B cell (primary cell): ENCODE measurements at regions not wholly inside any gene's neighbourhood (a gene's known extent, or its start where the extent isn't known, plus 50 kb on each side); places are given as distances from the start of the nearest gene placed in this dataset.

Experiments
- ATAC-seq: fragments of 200-7000 bp; cut with Tn5 transposase; one replicate; pipeline ENCODE4 v1.10.0; 2021; ENCODE audit warnings: low read depth, mild to moderate bottlenecking, moderate number of reproducible peaks, moderate library complexity
- CTCF ChIA-PET: fragments of 350-600 bp; sonication (Branson Sonifier 250); formaldehyde crosslinking; loops from one replicate; lab custom pipeline; 2021; ENCODE audit warnings: antibody characterized with exemption, inconsistent platforms; lab: Charles Lee
- POLR2A ChIA-PET: fragments of 350-600 bp; sonication (Branson Sonifier 250); formaldehyde crosslinking; loops from one replicate; lab custom pipeline; 2021; ENCODE audit warnings: antibody characterized with exemption; lab: Charles Lee
- DNase-seq: peaks from one replicate; pipeline ENCODE4 v3.0.0; 2013
- H2AFZ ChIP-seq: 2 replicates; pipeline ENCODE4 v1.6.1; 2012; ENCODE audit warnings: mild to moderate bottlenecking, low read depth, low read length; ENCODE audit not compliant: insufficient read depth, poor library complexity, severe bottlenecking
- H3K27ac ChIP-seq, 2 donors: 1 replicate in 1 of 2; 2 replicates in 1 of 2; pipeline ENCODE4 v1.5.1; 2012 to 2013; ENCODE audit warnings: low read length in 2 of 2, mild to moderate bottlenecking in 2 of 2, moderate library complexity in 1 of 2
- H3K27me3 ChIP-seq, 4 experiments: fragments of 200-600 bp in 1 of 4; sonication (generic) in 1 of 4; replicated peaks in 1 of 4; 1 replicate in 2 of 4; 2 replicates in 2 of 4; pipeline versions ENCODE4 v1.6.1 to v1.7.0; 2013 to 2016; ENCODE audit warnings: low read length in 3 of 4, mild to moderate bottlenecking in 2 of 4, mixed read lengths in 1 of 4, moderate library complexity in 1 of 4; ENCODE audit not compliant: insufficient read depth in 4 of 4, control insufficient read depth in 3 of 4; ENCODE audit errors: control extremely low read depth in 1 of 4
- H3K36me3 ChIP-seq, 2 experiments: replicated peaks in 1 of 2; 1 replicate in 1 of 2; 2 replicates in 1 of 2; pipeline versions ENCODE4 v1.6.1 to v1.7.1; 2013; ENCODE audit warnings: low read length in 1 of 2; ENCODE audit not compliant: insufficient read depth in 2 of 2, control insufficient read depth in 1 of 2; ENCODE audit errors: control extremely low read depth in 1 of 2, extremely low read depth in 1 of 2
- H3K4me1 ChIP-seq, 2 donors: fragments of 200-600 bp in 1 of 2; sonication (generic) in 1 of 2; 1 replicate in 1 of 2; 2 replicates in 1 of 2; pipeline versions ENCODE4 v1.5.1 to v1.6.1; 2013 to 2017; ENCODE audit warnings: low read length in 2 of 2; ENCODE audit not compliant: control insufficient read depth in 2 of 2, insufficient read depth in 2 of 2
- H3K4me2 ChIP-seq: replicated peaks from 2 replicates; pipeline ENCODE3; 2012; ENCODE audit warnings: mild to moderate bottlenecking, low read depth, low read length; ENCODE audit not compliant: poor library complexity, severe bottlenecking
- H3K4me3 ChIP-seq, 5 experiments: fragments of 200-600 bp in 1 of 5; sonication (generic) in 1 of 5; 1 replicate in 3 of 5; 2 replicates in 2 of 5; pipeline versions ENCODE4 v1.5.1 to v1.7.0; 2011 to 2016; ENCODE audit warnings: low read length in 4 of 5, mild to moderate bottlenecking in 4 of 5, low read depth in 2 of 5, control low read depth in 1 of 5, moderate library complexity in 1 of 5; ENCODE audit not compliant: insufficient read depth in 1 of 5; ENCODE audit errors: control extremely low read depth in 1 of 5, extremely low read depth in 1 of 5
- H3K79me2 ChIP-seq: fragments of 200-600 bp; sonication (generic); one replicate; pipeline ENCODE4 v1.6.0; 2016; ENCODE audit warnings: low read length; ENCODE audit not compliant: control insufficient read depth, insufficient read depth
- H3K9ac ChIP-seq: fragments of 200-600 bp; sonication (generic); 2 replicates; pipeline ENCODE4 v1.6.1; 2017; ENCODE audit warnings: mild to moderate bottlenecking, low read length, moderate library complexity
- H3K9me3 ChIP-seq, 3 donors: one replicate each; pipeline versions ENCODE4 v1.6.1 to v1.7.1; 2013; ENCODE audit warnings: low read length in 2 of 3; ENCODE audit not compliant: control insufficient read depth in 2 of 3, insufficient read depth in 1 of 3; ENCODE audit errors: control extremely low read depth in 1 of 3
- H4K20me1 ChIP-seq: 2 replicates; pipeline ENCODE4 v1.6.0; 2012; ENCODE audit warnings: mild to moderate bottlenecking, low read length; ENCODE audit not compliant: insufficient read depth, control insufficient read depth, poor library complexity, severe bottlenecking
- H3K27ac Mint-ChIP-seq: one replicate; pipeline ENCODE4 v1.8.0; 2021; ENCODE audit warnings: mixed read lengths
- H3K27me3 Mint-ChIP-seq: one replicate; pipeline ENCODE4 v1.8.0; 2021; ENCODE audit warnings: mixed read lengths
- H3K4me1 Mint-ChIP-seq: one replicate; pipeline ENCODE4 v1.8.0; 2021; ENCODE audit warnings: mixed read lengths
- H3K4me3 Mint-ChIP-seq: one replicate; pipeline ENCODE4 v1.8.0; 2021; ENCODE audit warnings: mixed read lengths
- H3K9me3 Mint-ChIP-seq: one replicate; pipeline ENCODE4 v1.8.0; 2022; ENCODE audit warnings: mixed read lengths; ENCODE audit not compliant: insufficient read depth
- EZH2 ChIP-seq: IDR thresholded peaks from 2 replicates; pipeline ENCODE4 v1.6.1; 2012; ENCODE audit warnings: borderline replicate concordance, low read depth, mild to moderate bottlenecking, moderate library complexity, low read length; ENCODE audit not compliant: insufficient read depth, poor library complexity, severe bottlenecking
- WGBS: methylation state at CpG from one replicate; pipeline ENCODE4 v1.1.5; 2013; ENCODE audit warnings: missing lambda C conversion rate; ENCODE audit not compliant: insufficient coverage; 5-methylcytosine and 5-hydroxymethylcytosine counted together
- intact Hi-C: fragments of 100-400 bp; cut with micrococcal nuclease; formaldehyde crosslinking; loops from one replicate; pipeline ENCODE4 v1.10.0; 2022
- TF ChIP-seq, protein P1 (sequence below): fragments of 200-600 bp; IDR thresholded peaks from one replicate; pipeline ENCODE4 v1.8.0; 2022; ENCODE audit warnings: antibody characterized with exemption, mild to moderate bottlenecking

- H2AFZ ChIP-seq = no peak overlapping the region
- no peak overlapping the region for H3K4me3 ChIP-seq
- TF ChIP-seq EZH2 = no peak
- TF ChIP-seq, protein P1, sequence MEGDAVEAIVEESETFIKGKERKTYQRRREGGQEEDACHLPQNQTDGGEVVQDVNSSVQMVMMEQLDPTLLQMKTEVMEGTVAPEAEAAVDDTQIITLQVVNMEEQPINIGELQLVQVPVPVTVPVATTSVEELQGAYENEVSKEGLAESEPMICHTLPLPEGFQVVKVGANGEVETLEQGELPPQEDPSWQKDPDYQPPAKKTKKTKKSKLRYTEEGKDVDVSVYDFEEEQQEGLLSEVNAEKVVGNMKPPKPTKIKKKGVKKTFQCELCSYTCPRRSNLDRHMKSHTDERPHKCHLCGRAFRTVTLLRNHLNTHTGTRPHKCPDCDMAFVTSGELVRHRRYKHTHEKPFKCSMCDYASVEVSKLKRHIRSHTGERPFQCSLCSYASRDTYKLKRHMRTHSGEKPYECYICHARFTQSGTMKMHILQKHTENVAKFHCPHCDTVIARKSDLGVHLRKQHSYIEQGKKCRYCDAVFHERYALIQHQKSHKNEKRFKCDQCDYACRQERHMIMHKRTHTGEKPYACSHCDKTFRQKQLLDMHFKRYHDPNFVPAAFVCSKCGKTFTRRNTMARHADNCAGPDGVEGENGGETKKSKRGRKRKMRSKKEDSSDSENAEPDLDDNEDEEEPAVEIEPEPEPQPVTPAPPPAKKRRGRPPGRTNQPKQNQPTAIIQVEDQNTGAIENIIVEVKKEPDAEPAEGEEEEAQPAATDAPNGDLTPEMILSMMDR = no peak
- no peak overlapping the region for H3K27ac Mint-ChIP-seq
- H3K4me2 ChIP-seq = no peak overlapping the region
- H3K9ac ChIP-seq = no peak overlapping the region
- 88% methylated on average over 3 of the region's 5 CpGs for WGBS
- DNase-seq (no peak), ATAC-seq (no peak)
- ChIA-PET POLR2A (no interaction called here), CTCF (interaction anchor here (2.1 kb wide), 1 partner anchor 19 kb away, joined by 8 read pairs; no protein-coding TSS in a partner anchor)
- H3K27me3 Mint-ChIP-seq = peaks cover 24% of the 10 kb centered on the region
- no peaks in the 10 kb centered on the region for H3K79me2 ChIP-seq
- peaks cover 26 to 36% of the 10 kb centered on the region in 2 donors for H3K4me1 ChIP-seq
- H3K4me3 Mint-ChIP-seq = no peak overlapping the region
- no peaks in the 10 kb centered on the region for H3K36me3 ChIP-seq
- peaks cover 39% of the 10 kb centered on the region for H3K4me1 Mint-ChIP-seq
- no peaks in the 10 kb centered on the region for H4K20me1 ChIP-seq
- no peaks in the 10 kb centered on the region for H3K9me3 Mint-ChIP-seq
- peaks cover 0 to 24% (median 2%) of the 10 kb centered on the region in 4 experiments for H3K27me3 ChIP-seq
- no peak overlapping the region for H3K27ac ChIP-seq
- intact Hi-C loops = no loop called here
- peaks cover 0 to 14% (median 4%) of the 10 kb centered on the region in 3 donors for H3K9me3 ChIP-seq
These were observed 166.7 kb downstream of the USP12 start for GRCh38 chr13:27004866-27005265.

GRCh38 chr13:27004326-27004725 is 167.3 kb downstream of the USP12 start:
- H3K4me1 Mint-ChIP-seq = peaks cover 43% of the 10 kb centered on the region
- Histone ChIP-seq H3K4me3 (no peak overlapping the region), H4K20me1 (no peaks in the 10 kb centered on the region), H3K79me2 (no peaks in the 10 kb centered on the region), H3K4me1 (peaks cover 26 to 36% of the 10 kb centered on the region in 2 donors), H3K36me3 (no peaks in the 10 kb centered on the region), H3K9me3 (peaks cover 0 to 14% (median 4%) of the 10 kb centered on the region in 3 donors), H3K27ac (no peak overlapping the region), H3K9ac (no peak overlapping the region), H2AFZ (no peak overlapping the region), H3K27me3 (peaks cover 0 to 24% (median 2%) of the 10 kb centered on the region in 4 experiments), H3K4me2 (no peak overlapping the region)
- peaks cover 24% of the 10 kb centered on the region for H3K27me3 Mint-ChIP-seq
- ATAC-seq (no peak), DNase-seq (no peak)
- no peaks in the 10 kb centered on the region for H3K9me3 Mint-ChIP-seq
- 100% methylated on average over 3 of the region's 4 CpGs for WGBS
- intact Hi-C loops = no loop called here
- H3K27ac Mint-ChIP-seq = no peak overlapping the region
- CTCF ChIA-PET = interaction anchor here (2.1 kb wide), 1 partner anchor 19 kb away, joined by 8 read pairs; no protein-coding TSS in a partner anchor
- H3K4me3 Mint-ChIP-seq = no peak overlapping the region
- POLR2A ChIA-PET = no interaction called here
- TF ChIP-seq, protein P1 = no peak
- no peak for TF ChIP-seq EZH2
